IPS-11a (cell line): ENCODE measurements at regions not wholly inside any gene's neighbourhood (a gene's known extent, or its start where the extent isn't known, plus 50 kb on each side); places are given as distances from the start of the nearest gene placed in this dataset.
"Not testable (repeated sequence)": the region's sequence is repeated elsewhere in the genome, so short reads cannot be mapped to it uniquely, and the experiment has no call there.

ENCODE experiments used
- H3K4me3 ChIP-seq: one replicate; pipeline ENCODE4 v1.5.1; 2013; ENCODE audit warnings: low read depth, low read length, control low read depth

GRCh38 chr13:22903925-22904324 lies 276.9 kb upstream of the SGCG start:
- H3K4me3 ChIP-seq: no peak overlapping the region

- H3K4me3 ChIP-seq: peak overlapping the region; percentile 68
These were observed 265.2 kb upstream of the SGCG start for GRCh38 chr13:22915442-22916082.

GRCh38 chr13:22916276-22916675 lies 264.5 kb upstream of the SGCG start:
- H3K4me3 ChIP-seq: peak overlapping the region; percentile 68

GRCh38 chr13:22925881-22926747 lies 254.7 kb upstream of the SGCG start:
- H3K4me3 ChIP-seq: peak overlapping the region; percentile 33

- peak overlapping the region; percentile 33 for H3K4me3 ChIP-seq
These were observed 253.9 kb upstream of the SGCG start for GRCh38 chr13:22926748-22927400.

- not testable (repeated sequence) for H3K4me3 ChIP-seq
These were observed 252.9 kb upstream of the SGCG start for GRCh38 chr13:22927845-22928244.

- no peak overlapping the region for H3K4me3 ChIP-seq
These were observed 251.2 kb upstream of the SGCG start for GRCh38 chr13:22929381-22930126.

GRCh38 chr13:22931576-22931975 lies 249.2 kb upstream of the SGCG start:
- no peak overlapping the region for H3K4me3 ChIP-seq

- not testable (repeated sequence) for H3K4me3 ChIP-seq
These were observed 248.0 kb upstream of the SGCG start for GRCh38 chr13:22932632-22933412.

GRCh38 chr13:22933571-22934181 lies 247.1 kb upstream of the SGCG start:
- no peak overlapping the region for H3K4me3 ChIP-seq

- no peak overlapping the region for H3K4me3 ChIP-seq
These were observed 245.8 kb upstream of the SGCG start for GRCh38 chr13:22934744-22935523.

GRCh38 chr13:22936228-22936627 lies 244.6 kb upstream of the SGCG start:
- no peak overlapping the region for H3K4me3 ChIP-seq

- no peak overlapping the region for H3K4me3 ChIP-seq
These were observed 243.5 kb upstream of the SGCG start for GRCh38 chr13:22937241-22937640.

- H3K4me3 ChIP-seq: no peak overlapping the region
These were observed 242.8 kb upstream of the SGCG start for GRCh38 chr13:22937953-22938352.

- no peak overlapping the region for H3K4me3 ChIP-seq
These were observed 242.2 kb upstream of the SGCG start for GRCh38 chr13:22938576-22938975.

GRCh38 chr13:22939157-22939556 lies 241.6 kb upstream of the SGCG start:
- H3K4me3 ChIP-seq: no peak overlapping the region

- no peak overlapping the region for H3K4me3 ChIP-seq
These were observed 240.6 kb upstream of the SGCG start for GRCh38 chr13:22940090-22940710.

GRCh38 chr13:22940736-22941135 lies 240.0 kb upstream of the SGCG start:
- no peak overlapping the region for H3K4me3 ChIP-seq

- not testable (repeated sequence) for H3K4me3 ChIP-seq
These were observed 239.3 kb upstream of the SGCG start for GRCh38 chr13:22941495-22941894.
